ENCODE measurements at regions not wholly inside any gene's neighbourhood (a gene's known extent, or its start where the extent isn't known, plus 50 kb on each side); places are given as distances from the start of the nearest gene placed in this dataset.

GRCh38 chr10:117673230-117674010 is 130.9 kb downstream of the EMX2 start:
- no peak for DNase-seq

DNA sequence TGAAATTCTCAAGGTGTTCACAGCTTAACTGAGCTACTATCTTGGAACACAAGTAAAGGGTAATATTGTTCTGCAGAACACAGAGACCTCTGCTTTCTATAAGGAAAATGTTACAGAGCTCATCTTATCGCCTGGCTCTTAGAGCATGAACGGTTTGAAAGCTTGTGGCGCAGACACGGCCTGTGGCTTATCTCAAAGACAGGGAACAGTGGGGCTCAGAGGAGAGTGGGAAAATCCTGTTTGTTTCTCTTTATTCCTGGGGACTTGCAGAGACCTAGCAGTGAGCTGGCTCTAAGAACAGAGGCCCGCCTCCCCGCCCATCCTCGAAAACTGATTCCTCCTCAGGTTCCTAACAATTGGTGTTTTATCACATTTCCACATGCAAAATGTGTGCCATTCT is 131.7 kb downstream of the EMX2 start:
- no peak for DNase-seq

GRCh38 chr10:117674646-117675045 is 132.1 kb downstream of the EMX2 start:
- DNase-seq: no peak

DNA sequence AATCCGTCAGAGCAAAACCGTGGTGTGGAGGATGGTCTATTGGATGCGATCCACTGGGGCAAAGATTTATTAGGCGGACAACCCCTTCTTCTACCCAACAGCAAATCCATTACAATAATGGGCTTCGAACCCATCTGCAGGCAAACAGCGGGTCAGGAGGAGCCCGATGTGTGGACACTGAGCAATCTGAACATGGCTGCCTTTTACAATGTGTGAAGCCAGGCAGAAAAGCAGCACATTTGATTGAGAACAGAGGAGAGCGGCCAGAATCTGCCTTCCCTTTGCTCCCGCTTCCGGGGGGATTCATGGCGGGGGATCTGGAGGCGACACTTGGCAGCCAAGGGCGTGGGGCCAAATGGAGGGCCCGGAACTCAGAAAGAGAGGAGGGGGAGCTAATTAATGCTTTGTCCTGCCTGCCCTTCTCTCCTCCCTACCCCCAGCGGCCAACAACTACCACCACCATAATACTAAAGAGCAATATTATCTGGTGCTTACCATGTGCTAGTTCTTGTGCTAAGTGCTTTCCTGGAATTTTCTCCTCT is 133.0 kb downstream of the EMX2 start:
- no peak for DNase-seq

DNA sequence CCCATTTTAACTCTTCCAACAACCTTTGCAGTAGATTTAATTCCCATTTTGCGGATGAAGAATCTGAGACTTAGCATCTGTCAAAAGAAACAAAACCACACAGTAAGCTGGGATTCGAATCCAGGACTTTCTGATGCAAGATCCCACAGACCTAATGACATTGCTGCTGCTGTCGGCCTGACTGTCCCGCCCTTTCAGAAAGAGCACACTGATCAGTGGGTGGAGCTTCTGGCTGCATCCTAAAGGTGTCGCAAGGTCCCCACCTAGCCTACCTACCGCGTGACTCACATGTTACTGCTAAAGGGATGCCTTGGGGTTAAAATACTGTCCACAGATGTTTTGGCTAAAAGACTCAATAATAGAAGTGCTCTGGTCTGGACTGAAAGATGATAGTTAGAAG is 134.7 kb downstream of the EMX2 start:
- DNase-seq: no peak

DNA sequence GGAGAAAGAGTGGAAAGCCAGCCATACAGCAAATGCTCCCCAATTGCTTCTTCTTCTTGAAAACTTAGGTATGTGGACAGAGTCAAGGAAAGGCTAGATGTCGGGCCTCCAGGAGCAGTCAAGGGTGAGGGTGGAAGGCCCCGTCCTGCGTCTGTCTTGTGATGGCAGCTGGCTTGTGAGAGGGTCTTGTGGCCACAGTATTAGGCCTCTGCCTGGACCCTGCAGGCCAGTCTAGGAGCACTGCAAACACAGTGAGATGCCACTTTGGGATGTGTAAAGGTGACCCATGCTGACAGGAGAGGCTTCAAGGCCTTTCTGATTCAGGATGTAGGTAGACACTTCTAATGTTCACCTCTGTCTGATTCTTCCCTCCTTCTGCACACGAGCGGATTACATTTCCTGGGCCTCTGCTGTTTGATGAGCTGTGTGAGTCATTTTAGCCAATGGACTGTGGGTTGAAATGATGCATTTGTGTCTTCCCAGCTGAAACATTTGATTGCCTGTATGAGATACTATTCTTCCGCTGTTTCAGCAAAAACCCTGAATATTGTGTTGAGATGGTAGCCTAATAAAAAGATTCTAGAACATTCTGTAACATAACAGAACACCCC is 135.4 kb downstream of the EMX2 start:
- no peak for DNase-seq

- DNase-seq: no peak
These were observed 138.1 kb downstream of the EMX2 start for GRCh38 chr10:117680601-117681000.

GRCh38 chr10:117681104-117681503 is 138.6 kb downstream of the EMX2 start:
- DNase-seq: no peak

DNA sequence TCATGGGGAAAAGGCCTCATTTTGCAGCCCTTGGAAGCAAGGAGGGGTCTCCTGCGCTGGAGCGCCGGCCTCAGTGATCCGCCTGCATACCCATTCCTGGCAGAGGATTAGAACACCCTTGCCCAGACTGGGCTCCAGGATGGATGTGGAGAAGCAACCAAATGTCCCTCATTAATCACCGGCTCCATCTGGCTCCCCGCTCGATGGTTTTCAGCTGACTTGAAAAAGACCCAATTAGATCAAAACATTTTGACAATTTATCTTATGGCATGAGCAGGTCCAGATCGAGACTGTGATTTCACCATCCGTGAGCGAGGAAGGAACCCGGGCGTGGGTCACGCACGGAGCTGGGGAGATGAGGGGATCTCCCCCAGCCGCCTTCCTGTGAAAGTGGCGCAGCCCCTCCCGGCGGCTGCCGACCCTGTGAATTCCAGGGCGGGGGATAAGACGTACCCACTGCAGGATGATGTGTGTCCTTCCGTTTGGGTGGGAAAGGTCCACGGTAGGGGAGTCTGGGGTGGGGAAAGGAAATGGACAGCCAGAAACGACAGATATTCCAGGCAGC is 141.6 kb downstream of the EMX2 start:
- DNase-seq: no peak

DNA sequence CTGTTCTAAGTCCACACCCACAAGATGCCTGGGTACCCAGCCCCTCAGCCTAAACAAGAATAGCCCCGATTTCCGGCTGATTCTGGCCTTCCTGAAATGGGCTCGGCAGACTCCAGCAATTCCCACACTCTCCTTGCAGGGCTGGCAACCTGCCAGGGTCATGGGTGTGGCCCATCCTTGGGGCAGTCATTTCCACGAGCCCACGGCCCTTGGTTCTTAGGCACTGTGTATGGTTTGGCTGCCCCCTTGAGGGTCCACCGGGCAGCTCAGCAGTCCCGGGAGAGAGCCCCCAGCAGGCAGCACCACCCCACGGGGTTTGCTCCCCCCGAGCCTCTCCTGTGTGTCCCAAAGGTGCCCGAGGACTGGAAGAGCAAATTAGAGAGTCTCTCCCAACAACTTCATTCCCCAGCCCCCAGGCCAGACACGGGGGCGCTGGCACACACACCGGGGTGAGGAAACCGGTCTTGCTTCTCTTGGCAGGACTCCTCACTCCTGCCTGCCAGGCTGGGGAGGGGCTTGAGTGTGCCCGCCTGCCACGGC is 142.2 kb downstream of the EMX2 start:
- no peak for DNase-seq

GRCh38 chr10:117685431-117685830 is 142.9 kb downstream of the EMX2 start:
- DNase-seq: no peak

DNA sequence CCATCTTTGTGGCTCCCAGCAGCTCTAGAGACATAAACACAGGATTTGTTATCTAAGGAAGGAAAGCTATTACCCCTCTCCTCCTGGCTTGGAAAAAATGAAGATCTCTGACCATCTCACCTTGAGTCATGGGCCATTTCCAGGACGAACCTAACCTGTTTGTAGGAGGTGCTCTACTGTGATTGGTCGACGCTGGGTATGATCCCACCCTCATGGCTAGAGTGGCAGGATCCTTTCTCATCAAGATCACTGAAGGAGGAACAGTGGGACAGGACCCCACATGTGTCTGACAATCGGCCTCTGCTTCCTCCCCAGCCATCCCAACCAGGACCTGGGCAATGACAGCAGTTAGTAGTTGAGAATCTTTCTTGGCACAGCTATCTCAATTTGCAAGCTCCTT is 144.1 kb downstream of the EMX2 start:
- DNase-seq: no peak

- no peak for DNase-seq
These were observed 145.8 kb downstream of the EMX2 start for GRCh38 chr10:117688358-117688757.

- no peak for DNase-seq
These were observed 147.0 kb downstream of the EMX2 start for GRCh38 chr10:117689566-117689965.

DNA sequence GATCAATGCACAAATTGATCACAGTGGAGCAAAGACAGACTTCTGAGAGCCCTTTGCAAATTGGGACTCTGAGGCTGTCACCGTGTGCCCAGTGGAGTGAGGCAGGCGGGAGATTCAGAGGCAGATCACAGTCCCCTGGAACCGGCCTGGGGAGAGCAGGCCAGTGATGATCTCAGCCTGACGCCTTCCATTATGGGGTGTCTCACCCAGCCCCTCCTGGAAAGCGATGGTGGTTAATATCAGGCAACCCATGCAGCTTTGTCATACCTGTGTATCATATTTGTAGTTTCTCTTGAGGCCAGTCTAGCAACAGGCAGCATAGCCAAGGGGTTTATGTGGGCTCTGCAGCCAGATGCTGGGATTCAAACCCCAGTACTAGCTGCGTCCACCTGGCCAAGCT is 147.8 kb downstream of the EMX2 start:
- no peak for DNase-seq

DNA sequence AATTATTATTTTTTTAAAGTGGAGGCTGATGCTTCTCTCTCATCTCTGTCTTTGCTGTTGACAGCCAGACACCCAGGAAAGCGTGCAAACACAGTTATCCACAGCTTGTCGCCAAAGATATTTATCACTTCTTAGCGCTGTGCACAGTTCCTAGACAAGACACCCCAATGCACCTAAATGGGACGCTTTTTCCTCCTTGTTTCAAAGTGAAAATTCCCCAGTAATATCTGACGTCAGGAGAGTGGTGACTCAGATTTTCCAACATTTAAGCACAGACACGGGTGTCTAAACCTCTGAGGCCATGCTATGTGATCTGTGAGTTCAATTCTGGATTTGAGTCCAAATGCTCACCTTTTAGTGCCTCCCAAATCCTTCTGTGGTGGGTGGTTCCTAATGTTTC is 151.6 kb downstream of the EMX2 start:
- no peak for DNase-seq

DNA sequence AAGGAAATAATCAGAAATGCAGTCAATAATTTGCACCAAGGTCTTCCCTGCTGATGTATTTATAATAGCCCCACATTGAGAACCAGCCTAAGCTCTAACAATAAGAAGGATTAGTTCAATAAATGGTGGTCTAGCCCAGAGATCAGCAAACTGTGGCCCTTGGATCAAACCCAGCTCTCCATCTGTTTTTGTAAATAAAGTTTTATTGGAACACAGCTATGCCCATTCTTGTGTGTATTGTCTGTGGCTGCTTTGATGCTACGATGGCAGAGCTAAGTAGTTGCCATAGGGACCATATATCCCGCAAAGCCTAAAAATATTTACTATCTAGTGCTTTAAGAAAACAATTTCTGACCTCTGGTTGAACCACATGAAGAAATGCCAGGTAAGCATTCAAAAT is 154.9 kb downstream of the EMX2 start:
- no peak for DNase-seq

GRCh38 chr10:117698809-117699208 is 156.3 kb downstream of the EMX2 start:
- DNase-seq: no peak

DNA sequence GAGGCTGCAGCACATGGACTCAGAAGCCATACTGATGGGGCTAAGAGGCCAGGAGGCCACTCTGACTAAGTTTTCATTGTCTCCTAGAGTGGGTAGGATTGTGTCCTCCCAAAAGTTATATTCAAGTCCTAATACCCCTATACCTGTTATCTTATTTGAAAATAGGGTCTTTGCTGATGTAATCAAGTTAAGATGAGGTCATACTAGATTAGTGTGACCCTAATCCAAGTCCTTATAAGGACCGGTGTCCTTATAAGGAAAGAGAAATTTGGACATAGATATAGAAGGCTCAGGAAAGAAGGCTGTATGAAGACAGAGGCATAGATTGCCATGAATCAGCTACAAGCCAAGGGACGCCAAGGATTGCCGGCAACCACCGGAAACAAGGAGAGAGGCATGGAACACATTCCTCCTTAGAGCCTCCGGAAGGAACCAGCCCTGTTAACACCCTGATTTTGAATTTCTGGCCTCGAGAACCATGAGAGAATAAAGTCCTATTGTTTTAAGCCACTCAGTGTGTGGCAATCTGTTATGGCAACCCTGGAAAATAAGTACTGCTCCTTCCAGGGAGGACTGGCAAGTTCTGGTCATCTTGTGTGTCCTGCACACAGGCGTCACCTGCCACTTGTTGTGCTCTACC is 157.0 kb downstream of the EMX2 start:
- DNase-seq: no peak

GRCh38 chr10:117710181-117710798 is 167.7 kb downstream of the EMX2 start:
- DNase-seq: no peak

DNA sequence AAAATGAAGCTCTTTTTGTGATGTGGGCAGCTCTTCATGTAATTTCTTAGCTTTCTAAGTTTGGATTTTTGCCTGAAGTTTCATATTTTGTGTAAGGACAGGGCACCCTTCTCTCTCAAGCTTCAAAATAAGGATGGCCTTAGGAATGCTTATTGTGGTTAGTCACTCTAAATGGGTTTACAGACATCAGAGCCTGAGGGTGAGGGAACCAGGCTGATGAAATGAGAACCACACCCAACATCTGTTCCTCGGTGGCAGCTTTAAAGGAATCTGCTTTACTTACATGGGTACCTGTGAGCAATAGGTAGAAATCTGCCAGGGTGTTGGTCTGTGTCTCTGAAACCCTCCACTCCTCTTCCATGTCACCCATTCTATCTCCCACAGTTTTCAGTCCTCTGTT is 174.3 kb downstream of the EMX2 start:
- DNase-seq: no peak

- no peak for DNase-seq
These were observed 176.7 kb downstream of the EMX2 start for GRCh38 chr10:117718986-117719920.
